NT2/D1 (cell line): ENCODE measurements at regions not wholly inside any gene's neighbourhood (a gene's known extent, or its start where the extent isn't known, plus 50 kb on each side); places are given as distances from the start of the nearest gene placed in this dataset.
"Not testable (repeated sequence)": the region's sequence is repeated elsewhere in the genome, so short reads cannot be mapped to it uniquely, and the experiment has no call there.

ENCODE experiments used
- DNase-seq: peaks from one replicate; pipeline ENCODE4 v3.0.0-alpha.2; 2011; ENCODE audit warnings: low read depth, low spot score
- H3K27me3 ChIP-seq: 2 replicates; pipeline ENCODE4 v1.6.0; 2011; ENCODE audit warnings: mild to moderate bottlenecking; ENCODE audit not compliant: insufficient read length, insufficient read depth
- H3K36me3 ChIP-seq: 2 replicates; pipeline ENCODE4 v1.6.1; 2011; ENCODE audit warnings: mild to moderate bottlenecking, low read length, mixed read lengths; ENCODE audit not compliant: insufficient read depth, insufficient read length
- H3K4me1 ChIP-seq: 2 replicates; pipeline ENCODE4 v1.5.1; 2011; ENCODE audit not compliant: insufficient read depth, insufficient read length
- H3K4me3 ChIP-seq: 2 replicates; pipeline ENCODE4 v1.5.1; 2011; ENCODE audit warnings: low read depth; ENCODE audit not compliant: insufficient read length
- H3K9ac ChIP-seq: 2 replicates; pipeline ENCODE4 v1.6.0; 2011; ENCODE audit warnings: low read depth; ENCODE audit not compliant: insufficient read length
- H3K9me3 ChIP-seq: 2 replicates; pipeline ENCODE4 v1.5.1; 2011; ENCODE audit warnings: mild to moderate bottlenecking, low read length; ENCODE audit not compliant: insufficient read depth
- SUZ12 ChIP-seq: IDR thresholded peaks from 2 replicates; pipeline ENCODE4 v1.6.1; 2011; ENCODE audit not compliant: insufficient read length, insufficient read depth; ENCODE audit errors: extremely low read depth
- YY1 ChIP-seq: IDR thresholded peaks from 2 replicates; pipeline ENCODE4 v1.6.1; 2011; ENCODE audit not compliant: insufficient read length, insufficient read depth
- ZNF274 ChIP-seq: IDR thresholded peaks from 2 replicates; pipeline ENCODE4 v1.6.1; 2011; ENCODE audit warnings: mild to moderate bottlenecking, low read depth, low read length

GRCh38 chr17:53471514-53471913 lies 351.2 kb upstream of the KIF2B start:
- H3K27me3 ChIP-seq, result no peaks in the 10 kb centered on the region
- no peaks in the 10 kb centered on the region for H3K4me1 ChIP-seq
- no peak for DNase-seq
- H3K9ac ChIP-seq, result no peak overlapping the region
- H3K9me3 ChIP-seq, result no peaks in the 10 kb centered on the region; the same call in 1 of the 2 replicates
- no peak overlapping the region for H3K4me3 ChIP-seq
- H3K36me3 ChIP-seq, result no peaks in the 10 kb centered on the region
- TF ChIP-seq SUZ12, result no peak
- TF ChIP-seq YY1, result no peak
- TF ChIP-seq ZNF274, result no peak

GRCh38 chr17:53470626-53471025 lies 352.1 kb upstream of the KIF2B start:
- no peaks in the 10 kb centered on the region for H3K27me3 ChIP-seq
- H3K4me1 ChIP-seq, result no peaks in the 10 kb centered on the region
- H3K9me3 ChIP-seq, result no peaks in the 10 kb centered on the region; the same call in 1 of the 2 replicates
- TF ChIP-seq SUZ12, result no peak
- TF ChIP-seq ZNF274, result no peak
- no peak for TF ChIP-seq YY1
- no peak for DNase-seq
- no peak overlapping the region for H3K4me3 ChIP-seq
- no peak overlapping the region for H3K9ac ChIP-seq
- H3K36me3 ChIP-seq, result no peaks in the 10 kb centered on the region

- TF ChIP-seq SUZ12 (no peak), YY1 (no peak), ZNF274 (no peak)
- Histone ChIP-seq H3K4me3 (no peak overlapping the region), H3K9ac (no peak overlapping the region), H3K4me1 (no peaks in the 10 kb centered on the region), H3K36me3 (no peaks in the 10 kb centered on the region), H3K9me3 (no peaks in the 10 kb centered on the region; the same call in 1 of the 2 replicates), H3K27me3 (no peaks in the 10 kb centered on the region)
- no peak for DNase-seq
These were observed 356.0 kb upstream of the KIF2B start for GRCh38 chr17:53466733-53467132.

GRCh38 chr17:53464396-53464795 lies 358.3 kb upstream of the KIF2B start:
- not testable (repeated sequence) for DNase-seq, H3K4me3 ChIP-seq, H3K27me3 ChIP-seq, H3K9me3 ChIP-seq, H3K36me3 ChIP-seq, H3K9ac ChIP-seq, H3K4me1 ChIP-seq

DNA sequence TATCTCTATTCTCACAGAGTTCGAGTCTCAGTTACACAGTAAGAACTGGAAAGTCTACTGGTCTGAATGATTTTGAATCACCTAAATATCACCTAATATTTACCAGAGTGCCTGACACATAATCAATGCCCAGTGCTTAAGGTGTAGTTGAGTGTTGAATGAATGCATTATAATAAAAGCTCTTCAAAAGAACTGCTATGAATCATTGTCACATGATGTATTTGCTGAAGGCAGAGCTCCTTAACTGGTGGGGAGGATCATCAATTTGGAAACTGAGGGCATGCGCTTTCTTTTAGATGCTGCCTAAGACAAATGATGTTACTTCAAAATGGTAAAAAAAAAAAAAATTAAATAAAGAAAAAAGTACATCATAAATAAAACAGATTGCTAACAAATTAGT lies 359.4 kb upstream of the KIF2B start:
- Histone ChIP-seq H3K27me3 (no peaks in the 10 kb centered on the region), H3K9ac (no peak overlapping the region), H3K4me3 (no peak overlapping the region), H3K36me3 (no peaks in the 10 kb centered on the region), H3K4me1 (no peaks in the 10 kb centered on the region), H3K9me3 (peaks cover 13% of the 10 kb centered on the region)
- DNase-seq, result no peak
- TF ChIP-seq SUZ12 (no peak), ZNF274 (no peak), YY1 (no peak)

DNA sequence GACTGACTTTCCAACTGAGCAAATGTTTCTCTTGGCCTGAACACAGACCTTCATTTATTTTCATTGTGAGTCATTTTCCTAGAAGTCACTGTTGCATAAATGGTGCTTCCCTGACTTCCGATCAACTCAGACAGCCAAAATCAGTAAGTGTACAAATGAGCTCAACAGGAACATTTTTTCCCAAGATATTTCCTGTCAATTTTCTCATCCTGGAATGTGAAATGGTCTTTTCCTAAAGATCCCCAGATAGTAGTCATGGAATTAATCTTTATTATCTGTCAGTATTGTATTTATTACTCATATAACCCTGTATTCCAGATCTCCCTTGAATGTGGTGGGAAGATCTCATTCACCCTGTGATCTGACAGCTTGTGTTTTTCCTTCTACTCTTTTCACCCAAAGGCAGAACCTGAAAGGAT lies 360.3 kb upstream of the KIF2B start:
- H3K9me3 ChIP-seq, result peaks cover 23% of the 10 kb centered on the region
- H3K4me3 ChIP-seq, result no peak overlapping the region
- H3K4me1 ChIP-seq, result no peaks in the 10 kb centered on the region
- no peak overlapping the region for H3K9ac ChIP-seq
- H3K36me3 ChIP-seq, result no peaks in the 10 kb centered on the region
- no peak for DNase-seq
- no peaks in the 10 kb centered on the region for H3K27me3 ChIP-seq
- no peak for TF ChIP-seq YY1
- no peak for TF ChIP-seq ZNF274
- no peak for TF ChIP-seq SUZ12

DNA sequence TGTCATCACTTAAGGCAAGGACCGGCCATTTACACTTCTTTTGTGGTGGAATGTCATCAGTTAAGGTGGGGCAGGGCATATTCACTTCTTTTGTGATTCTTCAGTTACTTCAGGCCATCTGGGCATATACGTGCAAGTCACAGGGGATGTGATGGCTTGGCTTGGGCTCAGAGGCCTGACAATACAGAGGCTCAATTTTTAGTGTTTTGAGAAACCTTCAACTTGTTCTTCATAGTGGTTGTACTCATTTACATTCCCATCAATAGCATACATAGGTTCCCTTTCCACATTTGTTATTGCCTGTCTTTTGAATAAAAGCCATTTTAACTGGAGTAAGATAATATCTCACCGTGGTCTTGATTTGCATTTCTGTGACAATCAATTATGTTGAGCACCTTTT lies 366.8 kb upstream of the KIF2B start:
- H3K36me3 ChIP-seq, H3K4me3 ChIP-seq, DNase-seq, H3K9ac ChIP-seq, H3K27me3 ChIP-seq, H3K4me1 ChIP-seq: not testable (repeated sequence)
- peaks cover 46% of the 10 kb centered on the region for H3K9me3 ChIP-seq

DNA sequence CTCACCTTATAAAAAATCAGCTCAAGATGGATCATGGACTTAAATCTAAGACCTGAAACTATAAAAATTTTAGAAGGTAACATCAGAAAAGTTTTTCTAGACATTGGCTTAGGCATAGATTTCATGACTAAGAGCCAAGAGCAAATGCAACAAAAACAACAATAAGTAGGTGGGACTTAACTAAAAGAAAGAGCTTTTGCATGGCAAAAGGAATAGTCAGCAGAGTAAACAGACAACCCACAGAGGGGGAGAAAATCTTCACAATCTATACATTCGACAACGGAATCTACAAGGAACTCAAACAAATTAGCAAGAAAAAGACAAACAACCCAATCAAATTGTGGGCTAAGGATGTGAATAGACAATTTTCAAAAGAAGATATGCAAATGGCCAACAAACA lies 368.4 kb upstream of the KIF2B start:
- no peak overlapping the region for H3K4me3 ChIP-seq
- TF ChIP-seq ZNF274 (no peak), YY1 (no peak), SUZ12 (no peak)
- H3K4me1 ChIP-seq, result no peaks in the 10 kb centered on the region
- no peak for DNase-seq
- peaks cover 42% of the 10 kb centered on the region for H3K9me3 ChIP-seq
- no peaks in the 10 kb centered on the region for H3K27me3 ChIP-seq
- H3K36me3 ChIP-seq, result no peaks in the 10 kb centered on the region
- H3K9ac ChIP-seq, result no peak overlapping the region
